Lower leg skin (tissue), 4 donors: ENCODE measurements at regions not wholly inside any gene's neighbourhood (a gene's known extent, or its start where the extent isn't known, plus 50 kb on each side); places are given as distances from the start of the nearest gene placed in this dataset.

Source experiments
- DNase-seq, 2 donors: peaks; one replicate each; pipeline ENCODE4 v3.0.0-alpha.2; 2019; ENCODE audit warnings: low spot score in 2 of 2
- H3K4me3 ChIP-seq: fragments of 200-600 bp; sonication (generic); 2 replicates; pipeline ENCODE4 v1.5.1; 2017; ENCODE audit warnings: mild to moderate bottlenecking, low read depth; ENCODE audit not compliant: poor library complexity, severe bottlenecking
- POLR2A ChIP-seq, 2 donors: fragments of 450-650 bp; IDR thresholded peaks; one replicate each; pipeline ENCODE4 v1.6.1; 2016 to 2017; ENCODE audit warnings: antibody characterized with exemption in 2 of 2, mild to moderate bottlenecking in 1 of 2, moderate library complexity in 1 of 2
- WGBS, 2 donors: methylation state at CpG; one replicate each; pipeline ENCODE4 v1.1.5; 2018; 5-methylcytosine and 5-hydroxymethylcytosine counted together
- intact Hi-C: fragments of 100-400 bp; cut with DNase I; formaldehyde crosslinking; loops from one replicate; pipeline ENCODE4 v1.15.0; 2023; ENCODE audit warnings: low total_unique reads
- TF ChIP-seq, protein P1 (sequence below), 3 donors: fragments of 450-650 bp; IDR thresholded peaks; one replicate each; pipeline ENCODE4 v1.5.1; 2016; ENCODE audit warnings: antibody characterized with exemption in 3 of 3, mild to moderate bottlenecking in 3 of 3, moderate library complexity in 2 of 3

DNA sequence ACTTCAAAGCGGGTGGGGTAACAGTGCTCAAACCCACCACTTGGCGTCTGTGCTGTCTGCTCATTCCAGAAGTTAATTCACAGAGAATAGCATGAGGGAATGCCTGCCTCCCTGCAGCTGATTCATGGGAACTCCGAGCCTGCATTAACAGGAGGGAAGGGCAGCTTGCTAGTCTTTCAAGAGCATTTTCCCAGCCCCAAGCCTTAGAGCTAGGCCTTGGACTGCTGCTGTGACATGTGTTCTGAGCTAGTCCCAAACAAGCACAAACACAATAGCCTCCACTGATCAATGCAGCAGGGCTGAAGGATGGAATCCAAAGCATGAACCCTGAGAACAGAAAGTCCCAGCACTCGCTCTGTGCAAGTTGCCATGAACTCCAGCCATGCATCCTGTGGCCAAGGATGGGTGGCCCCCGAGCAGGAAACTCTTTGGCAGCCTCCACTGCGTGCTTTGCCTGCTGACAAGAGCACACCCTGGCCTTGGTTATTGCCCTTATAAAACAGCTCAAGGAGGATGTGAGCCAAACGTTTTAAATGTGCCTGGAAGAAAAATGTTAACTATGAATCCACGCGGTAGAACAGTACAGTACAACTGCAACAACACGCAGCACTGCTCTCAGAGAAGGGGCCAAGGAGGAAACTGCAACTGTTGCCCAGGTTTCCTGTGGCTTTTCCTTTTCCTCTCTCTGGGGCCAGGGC, 653.1 kb upstream of the KLF4 start:
- TF ChIP-seq POLR2A (IDR thresholded peaks at IDR 0.05): no peak
- TF ChIP-seq, protein P1, sequence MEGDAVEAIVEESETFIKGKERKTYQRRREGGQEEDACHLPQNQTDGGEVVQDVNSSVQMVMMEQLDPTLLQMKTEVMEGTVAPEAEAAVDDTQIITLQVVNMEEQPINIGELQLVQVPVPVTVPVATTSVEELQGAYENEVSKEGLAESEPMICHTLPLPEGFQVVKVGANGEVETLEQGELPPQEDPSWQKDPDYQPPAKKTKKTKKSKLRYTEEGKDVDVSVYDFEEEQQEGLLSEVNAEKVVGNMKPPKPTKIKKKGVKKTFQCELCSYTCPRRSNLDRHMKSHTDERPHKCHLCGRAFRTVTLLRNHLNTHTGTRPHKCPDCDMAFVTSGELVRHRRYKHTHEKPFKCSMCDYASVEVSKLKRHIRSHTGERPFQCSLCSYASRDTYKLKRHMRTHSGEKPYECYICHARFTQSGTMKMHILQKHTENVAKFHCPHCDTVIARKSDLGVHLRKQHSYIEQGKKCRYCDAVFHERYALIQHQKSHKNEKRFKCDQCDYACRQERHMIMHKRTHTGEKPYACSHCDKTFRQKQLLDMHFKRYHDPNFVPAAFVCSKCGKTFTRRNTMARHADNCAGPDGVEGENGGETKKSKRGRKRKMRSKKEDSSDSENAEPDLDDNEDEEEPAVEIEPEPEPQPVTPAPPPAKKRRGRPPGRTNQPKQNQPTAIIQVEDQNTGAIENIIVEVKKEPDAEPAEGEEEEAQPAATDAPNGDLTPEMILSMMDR (IDR thresholded peaks at IDR 0.05): no peak
- intact Hi-C loops: no loop called here
- peak; percentile 92 to 96 for DNase-seq
- no peak overlapping the region for H3K4me3 ChIP-seq
- WGBS, 2 donors: 4 to 5% methylated on average over 10 of the region's 10 CpGs

DNA sequence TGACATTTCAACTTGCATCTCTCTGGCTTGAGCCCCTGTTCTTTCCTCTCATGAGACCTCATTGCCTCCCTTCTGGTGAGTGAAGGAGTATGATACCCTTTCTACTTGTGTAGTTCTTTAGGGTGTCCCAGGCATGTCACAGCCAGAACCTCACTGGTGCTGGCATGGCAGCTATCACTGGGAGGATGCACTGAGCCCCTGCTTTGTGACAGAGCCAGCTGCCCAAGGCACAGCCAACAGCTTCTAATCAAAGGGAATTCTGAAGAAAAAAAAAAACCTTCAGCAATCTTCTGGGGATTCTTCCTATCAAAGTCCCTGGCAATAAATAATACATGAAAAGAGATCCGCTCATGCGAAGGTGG, 652.6 kb upstream of the KLF4 start:
- intact Hi-C loops: no loop called here
- DNase-seq: no peak
- no peak overlapping the region for H3K4me3 ChIP-seq
- TF ChIP-seq, protein P1 (IDR thresholded peaks at IDR 0.05): no peak
- no peak for TF ChIP-seq POLR2A (IDR thresholded peaks at IDR 0.05)
- 18 to 22% methylated on average over 2 of the region's 2 CpGs for WGBS, 2 donors

DNA sequence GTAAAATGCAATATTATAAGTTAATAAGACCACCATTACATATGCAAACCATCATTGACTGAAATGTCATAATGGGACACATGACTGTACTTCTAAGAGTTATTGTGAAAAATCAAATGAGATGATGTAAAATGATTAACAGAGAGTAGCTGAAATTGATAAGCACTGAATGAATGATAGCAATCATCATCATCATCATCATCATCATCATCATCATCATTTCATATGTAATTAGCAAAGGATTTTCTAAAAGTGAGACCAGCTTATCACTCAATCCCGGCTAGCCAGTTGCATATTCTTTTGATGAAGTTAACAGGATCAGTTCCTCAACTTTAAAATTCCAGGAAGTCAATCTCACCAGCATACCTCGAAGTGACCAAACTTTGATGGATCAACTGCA, 650.3 kb upstream of the KLF4 start:
- TF ChIP-seq, protein P1 (IDR thresholded peaks at IDR 0.05): no peak
- no peak for TF ChIP-seq POLR2A (IDR thresholded peaks at IDR 0.05)
- WGBS, 2 donors: 88 to 95% methylated on average over 2 of the region's 2 CpGs
- DNase-seq: no peak
- no peak overlapping the region for H3K4me3 ChIP-seq
- intact Hi-C loops: no loop called here

DNA sequence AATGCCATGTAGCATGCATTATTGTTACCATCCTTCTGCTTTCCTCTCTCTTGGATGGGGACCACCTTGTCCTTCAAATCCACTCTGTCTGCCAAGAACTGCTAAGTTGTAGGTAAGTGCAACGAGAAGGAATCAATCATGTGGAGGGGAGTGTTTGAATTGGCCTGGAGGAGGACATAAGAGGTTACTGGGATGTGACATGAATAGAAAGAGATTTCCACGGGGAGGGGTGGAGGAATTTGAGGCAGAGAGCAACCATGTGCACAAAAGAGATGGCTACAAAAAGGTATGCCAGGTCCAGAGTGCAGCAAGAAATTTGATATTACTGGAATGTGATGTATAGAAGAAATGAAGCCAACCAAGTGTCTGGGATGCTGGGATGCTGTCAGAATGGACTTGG, 648.9 kb upstream of the KLF4 start:
- TF ChIP-seq, protein P1 (IDR thresholded peaks at IDR 0.05): no peak
- TF ChIP-seq POLR2A (IDR thresholded peaks at IDR 0.05): no peak
- WGBS, 2 donors: 67 to 82% methylated on average over 2 of the region's 2 CpGs
- DNase-seq: no peak
- intact Hi-C loops: no loop called here
- H3K4me3 ChIP-seq: no peak overlapping the region

DNA sequence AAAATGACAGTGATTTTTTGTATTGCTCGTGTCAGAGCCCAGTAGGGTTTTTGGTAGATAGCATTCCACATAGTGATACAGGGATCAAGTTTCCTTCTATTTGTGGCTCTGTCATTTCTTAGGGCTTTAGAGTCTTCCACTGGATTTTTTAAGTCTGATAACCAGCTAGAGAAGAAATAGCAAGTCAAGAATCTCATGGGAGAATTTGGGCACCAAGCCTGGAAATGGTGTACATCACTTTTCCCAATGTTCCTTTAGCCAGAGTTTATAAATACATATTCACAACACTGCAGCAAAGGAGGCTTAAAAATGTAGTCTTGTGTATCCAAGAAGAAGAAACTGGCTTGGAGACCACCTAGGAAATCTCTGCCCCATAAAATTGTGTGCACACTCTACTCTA, 647.1 kb upstream of the KLF4 start:
- H3K4me3 ChIP-seq: no peak overlapping the region
- TF ChIP-seq POLR2A (IDR thresholded peaks at IDR 0.05): no peak
- TF ChIP-seq, protein P1 (IDR thresholded peaks at IDR 0.05): no peak
- WGBS, 2 donors: 0 to 89% methylated on average over 1 of the region's 1 CpG
- intact Hi-C loops: no loop called here
- no peak for DNase-seq
